ENCODE measurements at regions not wholly inside any gene's neighbourhood (a gene's known extent, or its start where the extent isn't known, plus 50 kb on each side); places are given as distances from the start of the nearest gene placed in this dataset.
A peak's percentile ranks its signal among the peaks of the same experiment; 100 is the strongest.

DNA sequence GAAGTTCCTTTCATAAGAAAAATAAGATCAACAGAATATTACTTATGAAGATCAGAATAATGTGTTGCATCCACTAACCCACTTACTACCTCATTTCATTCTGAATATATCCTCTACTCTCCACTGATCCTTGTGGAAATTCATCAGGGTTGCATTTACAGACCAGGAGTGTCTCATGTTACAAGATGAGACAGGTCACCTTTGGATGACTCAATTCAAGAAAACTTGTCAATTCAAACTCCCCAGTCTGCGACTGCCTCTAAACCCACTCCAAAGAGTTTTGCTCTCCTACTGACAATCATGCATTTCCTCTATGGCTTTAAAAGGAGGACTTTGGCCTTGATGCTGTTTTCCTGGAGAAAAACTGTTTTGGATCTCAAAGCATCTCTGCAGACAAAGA is 68.4 kb downstream of the ID4 start:
- TF ChIP-seq CHD4 (IDR thresholded peaks at IDR 0.05), result no peak
- TF ChIP-seq, protein P1, sequence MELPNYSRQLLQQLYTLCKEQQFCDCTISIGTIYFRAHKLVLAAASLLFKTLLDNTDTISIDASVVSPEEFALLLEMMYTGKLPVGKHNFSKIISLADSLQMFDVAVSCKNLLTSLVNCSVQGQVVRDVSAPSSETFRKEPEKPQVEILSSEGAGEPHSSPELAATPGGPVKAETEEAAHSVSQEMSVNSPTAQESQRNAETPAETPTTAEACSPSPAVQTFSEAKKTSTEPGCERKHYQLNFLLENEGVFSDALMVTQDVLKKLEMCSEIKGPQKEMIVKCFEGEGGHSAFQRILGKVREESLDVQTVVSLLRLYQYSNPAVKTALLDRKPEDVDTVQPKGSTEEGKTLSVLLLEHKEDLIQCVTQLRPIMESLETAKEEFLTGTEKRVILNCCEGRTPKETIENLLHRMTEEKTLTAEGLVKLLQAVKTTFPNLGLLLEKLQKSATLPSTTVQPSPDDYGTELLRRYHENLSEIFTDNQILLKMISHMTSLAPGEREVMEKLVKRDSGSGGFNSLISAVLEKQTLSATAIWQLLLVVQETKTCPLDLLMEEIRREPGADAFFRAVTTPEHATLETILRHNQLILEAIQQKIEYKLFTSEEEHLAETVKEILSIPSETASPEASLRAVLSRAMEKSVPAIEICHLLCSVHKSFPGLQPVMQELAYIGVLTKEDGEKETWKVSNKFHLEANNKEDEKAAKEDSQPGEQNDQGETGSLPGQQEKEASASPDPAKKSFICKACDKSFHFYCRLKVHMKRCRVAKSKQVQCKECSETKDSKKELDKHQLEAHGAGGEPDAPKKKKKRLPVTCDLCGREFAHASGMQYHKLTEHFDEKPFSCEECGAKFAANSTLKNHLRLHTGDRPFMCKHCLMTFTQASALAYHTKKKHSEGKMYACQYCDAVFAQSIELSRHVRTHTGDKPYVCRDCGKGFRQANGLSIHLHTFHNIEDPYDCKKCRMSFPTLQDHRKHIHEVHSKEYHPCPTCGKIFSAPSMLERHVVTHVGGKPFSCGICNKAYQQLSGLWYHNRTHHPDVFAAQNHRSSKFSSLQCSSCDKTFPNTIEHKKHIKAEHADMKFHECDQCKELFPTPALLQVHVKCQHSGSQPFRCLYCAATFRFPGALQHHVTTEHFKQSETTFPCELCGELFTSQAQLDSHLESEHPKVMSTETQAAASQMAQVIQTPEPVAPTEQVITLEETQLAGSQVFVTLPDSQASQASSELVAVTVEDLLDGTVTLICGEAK (IDR thresholded peaks at IDR 0.05; ENCODE audit: borderline replicate concordance), result no peak
- TF ChIP-seq IKZF1 (conservative IDR thresholded peaks at IDR 0.05), result no peak
- TF ChIP-seq EP300 (IDR thresholded peaks at IDR 0.05; ENCODE audit: borderline replicate concordance in 1 of 2, control insufficient read depth in 1 of 2, low read depth in 2 of 2, low read length in 2 of 2), result no peak
- TF ChIP-seq JUNB (IDR thresholded peaks at IDR 0.05), result 0 out of 2 replicates have a peak, but pooled peaks have one; percentile 12
- TF ChIP-seq SRF (IDR thresholded peaks at IDR 0.05; ENCODE audit: low read depth in 2 of 2, low read length in 2 of 2), result no peak
- TF ChIP-seq ZNF274 (IDR thresholded peaks at IDR 0.05; ENCODE audit: insufficient read depth, insufficient read length), result no peak
- no peak for TF ChIP-seq ZNF384 (IDR thresholded peaks at IDR 0.05; ENCODE audit: borderline replicate concordance, low read depth, low read length)
- ATAC-seq (no peak), FAIRE-seq (no peak), DNase-seq (ENCODE audit: low read depth, low spot score) (no peak)
- H3K27ac ChIP-seq (ENCODE audit: control insufficient read depth, insufficient read depth), result no peak overlapping the region
- 0% methylated on average over 1 of the region's 1 CpG for WGBS (ENCODE audit: insufficient coverage, insufficient replicate concordance, low lambda C conversion rate, missing lambda C conversion rate)
- no peaks in the 10 kb centered on the region for H3K79me2 ChIP-seq (ENCODE audit: control insufficient read depth, insufficient read depth, low read length)
- no peaks in the 10 kb centered on the region for H3K27me3 ChIP-seq (replicated peaks in 1 of 2; ENCODE audit: control insufficient read depth in 2 of 2, insufficient read depth in 2 of 2, low read length in 1 of 2)
- no peak overlapping the region for H3K9ac ChIP-seq (ENCODE audit: control insufficient read depth, insufficient read depth, low read length)
- no peaks in the 10 kb centered on the region for H3K9me3 ChIP-seq (replicated peaks; ENCODE audit: control insufficient read depth, insufficient read depth, low read length)
- CTCF ChIA-PET, result no interaction called here
- SMC1A ChIA-PET (ENCODE audit: uncharacterized antibody, unreplicated experiment), result interaction anchor here (0.9 kb wide), 1 partner anchor 55 kb away, joined by 3 read pairs; no protein-coding TSS in a partner anchor
- no peak overlapping the region for H2AFZ ChIP-seq (ENCODE audit: control insufficient read depth, low read depth, low read length)
- H4K20me1 ChIP-seq (ENCODE audit: control insufficient read depth, insufficient read depth), result no peaks in the 10 kb centered on the region
- intact Hi-C loops (cut with micrococcal nuclease; ENCODE audit: unreplicated experiment) (no loop called here), in situ Hi-C loops (cut with MboI) (no loop called here)
- POLR2A ChIA-PET, result no interaction called here
- no peak overlapping the region for H3K4me2 ChIP-seq (ENCODE audit: control insufficient read depth, insufficient read depth)
- H3K4me3 ChIP-seq, result no peak overlapping the region
- no peaks in the 10 kb centered on the region for H3K4me1 ChIP-seq (ENCODE audit: control insufficient read depth, insufficient read depth, low read length)
- RAD21 ChIA-PET (ENCODE audit: unreplicated experiment), result no interaction called here
- BruUV-seq (replicated peaks), result no TSS peak
- H3K36me3 ChIP-seq (ENCODE audit: control insufficient read depth in 2 of 2, insufficient read depth in 2 of 2, low read length in 1 of 2), result no peaks in the 10 kb centered on the region

Data from GM12878 (cell line).